Stimulated activated CD4-positive, alpha-beta T cell treated with anti-CD3 and anti-CD28 coated beads, Interleukin-12 subunit alpha, Interleukin-12 subunit beta, amount 100 ng/mL, for 48 hours (primary cell): ENCODE measurements at regions not wholly inside any gene's neighbourhood (a gene's known extent, or its start where the extent isn't known, plus 50 kb on each side); places are given as distances from the start of the nearest gene placed in this dataset.
"Not testable (repeated sequence)": the region's sequence is repeated elsewhere in the genome, so short reads cannot be mapped to it uniquely, and the experiment has no call there.

Experiments
- DNase-seq, 3 donors: peaks; one replicate each; pipeline ENCODE4 v3.0.0-alpha.2; 2020; ENCODE audit warnings: low read depth in 2 of 3, low spot score in 1 of 3

- no peak for DNase-seq
Observed at GRCh38 chrX:76996641-76997040, 450.5 kb upstream of the FGF16 start.

DNA sequence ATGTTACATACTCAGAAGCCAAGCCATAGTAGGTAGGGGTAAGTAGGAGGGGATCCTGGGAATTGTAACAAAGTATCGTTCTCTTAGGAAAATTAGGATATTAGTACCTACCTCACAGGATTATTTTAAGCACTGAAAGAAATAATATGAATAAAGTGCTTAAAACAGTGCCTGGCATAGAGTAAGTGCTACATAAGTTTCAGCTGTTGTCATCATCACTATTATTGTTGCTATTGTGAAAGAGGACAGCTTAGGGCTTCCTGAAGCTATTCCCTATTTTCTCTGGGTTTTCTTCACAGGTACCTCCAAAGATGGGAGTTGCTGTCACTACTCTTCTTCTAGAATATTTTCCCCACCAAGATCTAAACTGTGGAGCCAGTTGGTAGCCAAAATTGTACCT is 443.7 kb upstream of the FGF16 start:
- no peak for DNase-seq

DNA sequence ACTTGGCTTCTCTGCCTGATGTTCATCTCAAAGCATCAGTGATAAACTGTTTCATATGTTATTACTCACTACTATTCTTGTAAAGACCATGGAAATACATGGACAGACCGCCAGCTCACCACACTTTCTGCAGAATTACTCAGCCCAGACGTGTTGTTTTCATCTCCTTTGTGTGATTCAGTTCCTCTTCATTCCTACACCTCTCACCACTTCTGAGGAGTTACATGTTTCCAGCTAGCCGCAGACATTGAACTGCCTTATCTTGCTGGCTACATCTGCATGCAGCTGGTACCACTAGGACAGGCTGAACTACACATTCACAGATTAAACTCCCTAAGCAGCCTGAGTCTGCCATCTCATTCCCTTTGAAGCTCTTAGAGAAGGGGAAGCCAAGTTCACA is 443.2 kb upstream of the FGF16 start:
- peak; percentile 7 to 41 (median 33) for DNase-seq

GRCh38 chrX:77009691-77010090 is 437.5 kb upstream of the FGF16 start:
- no peak for DNase-seq

- no peak for DNase-seq
Observed at GRCh38 chrX:77014377-77015372, 432.5 kb upstream of the FGF16 start.

- no peak for DNase-seq
Observed at GRCh38 chrX:77017093-77017492, 430.1 kb upstream of the FGF16 start.

- not testable (repeated sequence) for DNase-seq
Observed at GRCh38 chrX:77046180-77046810, 400.9 kb upstream of the FGF16 start.

DNA sequence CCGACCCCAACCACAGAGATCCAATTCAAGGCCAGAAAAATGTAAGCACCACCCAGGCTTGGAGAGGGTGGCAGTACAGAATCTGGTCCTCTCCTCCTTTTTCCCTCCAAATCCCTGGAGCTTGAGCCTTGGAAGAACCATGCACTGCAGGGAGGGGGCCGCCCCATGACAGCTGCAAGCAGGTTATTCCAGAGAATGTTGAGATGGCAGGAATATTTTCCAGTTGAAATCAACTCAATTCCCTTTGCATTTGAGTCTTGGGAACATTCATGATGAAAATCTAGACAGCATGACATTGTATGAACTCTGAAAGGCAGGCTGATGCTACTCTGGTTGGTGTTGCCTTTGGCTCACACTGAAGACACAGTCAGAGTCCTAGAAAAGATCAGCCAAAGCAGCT is 386.6 kb upstream of the FGF16 start:
- DNase-seq, result no peak

DNA sequence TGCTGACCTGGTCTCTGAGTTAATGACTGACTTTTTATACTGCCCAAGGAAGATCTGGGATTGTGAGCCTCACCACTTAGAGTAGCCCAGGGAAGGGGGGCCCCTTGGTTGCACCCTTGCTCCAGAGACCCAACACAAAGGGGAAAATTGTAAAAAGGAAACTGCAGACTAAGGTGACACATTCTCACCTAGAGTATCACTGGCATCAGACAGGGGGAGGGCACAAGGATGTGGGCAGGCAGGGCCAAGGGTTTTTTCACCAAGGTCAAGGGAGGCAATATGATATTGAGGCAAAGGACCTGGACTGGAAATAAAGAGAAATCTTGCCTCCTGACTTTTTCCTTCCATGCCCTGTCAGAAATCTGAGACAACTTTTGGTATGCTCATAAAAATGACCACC is 386.2 kb upstream of the FGF16 start:
- DNase-seq, result no peak

DNA sequence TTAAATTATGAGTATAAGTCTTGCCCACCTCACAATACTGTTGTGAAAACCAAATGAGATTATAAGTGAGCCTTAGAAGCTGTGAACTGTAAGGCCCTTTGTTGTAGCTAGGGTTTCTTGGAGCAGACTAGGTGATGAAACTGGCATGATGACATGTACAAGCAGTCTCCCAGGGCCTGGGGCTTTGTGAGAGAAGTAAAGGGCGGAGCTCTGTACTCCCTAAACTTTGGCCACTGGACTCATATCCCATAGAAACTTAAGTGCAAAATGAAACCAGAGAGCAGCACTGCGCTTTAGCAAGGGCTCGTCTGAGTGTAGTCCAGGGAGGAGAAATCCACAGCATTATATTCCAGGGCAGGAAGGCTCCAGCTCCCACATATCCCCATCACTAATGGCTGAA is 385.6 kb upstream of the FGF16 start:
- no peak for DNase-seq

DNA sequence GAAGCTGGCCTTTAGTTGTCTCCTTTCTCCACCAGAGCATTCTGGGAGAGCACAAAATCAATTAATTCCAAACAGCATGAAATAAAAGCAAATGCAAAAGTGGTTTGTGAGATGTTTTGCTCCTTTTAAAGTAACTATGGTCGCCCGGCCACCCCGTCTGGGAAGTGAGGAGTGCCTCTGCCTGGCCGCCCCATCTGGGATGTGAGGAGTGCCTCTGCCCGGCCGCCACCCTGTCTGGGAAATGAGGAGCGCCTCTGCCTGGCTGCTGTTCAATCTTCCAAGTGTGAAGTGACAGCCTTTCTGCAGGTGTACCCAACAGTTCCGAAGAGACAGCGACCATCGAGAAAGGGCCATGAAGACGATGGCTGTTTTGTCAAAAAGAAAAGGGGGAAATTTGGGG is 381.3 kb upstream of the FGF16 start:
- DNase-seq, result no peak

DNA sequence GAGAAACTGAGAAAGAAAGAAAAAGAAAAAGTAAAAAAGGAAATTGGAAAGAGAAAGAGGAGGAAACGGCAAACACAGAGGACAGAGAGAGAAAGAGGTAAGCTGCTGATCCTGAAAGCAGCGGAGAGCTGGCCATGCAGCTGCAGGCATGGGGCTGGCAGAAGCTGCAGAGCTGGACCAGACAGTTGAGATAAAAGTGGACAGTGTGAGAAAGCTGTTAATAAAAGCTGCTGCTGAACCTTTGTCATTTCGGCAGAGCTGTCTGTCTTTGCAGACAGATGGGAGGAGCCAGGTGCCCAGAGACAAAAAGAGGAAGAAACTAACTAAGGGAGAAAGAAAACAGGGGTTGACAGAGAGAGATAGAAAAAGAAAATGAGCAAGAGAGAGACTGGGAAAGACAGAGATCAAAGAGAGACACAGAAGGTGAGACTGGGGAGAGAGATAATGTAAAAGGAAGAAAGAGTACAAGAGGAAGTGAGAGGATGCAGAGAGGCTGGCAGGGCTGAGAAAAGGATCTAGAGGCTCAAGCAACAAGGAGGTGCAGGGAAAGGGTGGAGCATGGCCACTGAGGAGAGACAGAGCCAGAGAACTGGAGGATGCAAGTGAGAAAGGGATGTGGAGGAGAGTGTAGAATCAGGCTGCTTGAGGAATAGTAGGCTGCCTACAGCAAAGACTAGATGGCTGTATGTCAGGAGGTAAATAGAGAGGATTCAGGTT is 376.8 kb upstream of the FGF16 start:
- DNase-seq, result no peak

- no peak for DNase-seq
Observed at GRCh38 chrX:77076896-77077295, 370.3 kb upstream of the FGF16 start.

- DNase-seq, result not testable (repeated sequence)
Observed at GRCh38 chrX:77081237-77081636, 366.0 kb upstream of the FGF16 start.

DNA sequence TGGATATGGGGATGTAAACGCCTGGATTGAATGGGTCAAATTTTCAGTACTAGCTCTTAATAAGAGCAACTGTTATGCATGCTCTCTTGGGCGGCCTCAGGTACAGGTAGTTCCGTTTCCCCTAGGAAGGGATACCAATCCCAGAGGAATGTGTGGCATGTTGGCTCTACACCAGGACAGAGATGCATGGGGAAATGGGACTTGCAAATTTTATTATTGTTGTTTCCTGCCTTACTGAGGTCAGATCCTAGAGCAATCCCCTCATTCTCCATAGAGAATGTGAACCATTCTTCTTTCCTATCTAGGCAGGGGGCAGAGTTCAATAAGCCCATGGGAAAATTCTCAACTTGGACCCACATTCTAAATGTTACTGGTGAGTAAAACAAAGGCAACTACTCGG is 361.8 kb upstream of the FGF16 start:
- no peak for DNase-seq

DNA sequence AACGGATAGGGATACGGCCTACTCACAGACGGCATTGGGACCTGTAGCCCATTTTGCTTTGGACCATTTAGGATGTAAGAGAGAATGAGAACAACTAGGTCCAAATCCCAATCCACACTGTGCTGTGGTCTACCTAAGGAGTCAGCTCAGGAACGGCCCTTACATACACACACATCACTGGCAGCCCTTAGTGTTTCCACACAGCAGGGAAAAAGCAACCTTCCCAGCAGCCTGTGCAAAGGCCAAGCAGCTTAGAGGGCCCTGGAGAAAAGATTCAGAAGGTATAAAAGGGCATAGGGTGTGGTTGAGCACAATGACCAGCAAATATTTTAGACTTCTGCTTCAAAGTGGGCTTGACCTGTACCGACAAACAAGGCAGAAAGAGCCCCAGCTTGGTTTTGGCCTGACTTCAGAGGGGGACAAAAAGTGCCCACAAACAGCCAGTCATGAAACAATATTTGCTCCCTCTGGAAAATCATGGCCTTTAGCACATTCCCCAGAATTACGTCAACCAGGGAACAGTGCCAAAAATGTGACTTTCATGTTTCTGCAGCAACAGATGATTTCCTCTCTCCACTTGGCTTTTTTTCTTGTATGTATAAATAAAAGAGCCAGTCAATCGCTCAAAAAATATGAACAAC is 359.5 kb upstream of the FGF16 start:
- DNase-seq, result no peak

DNA sequence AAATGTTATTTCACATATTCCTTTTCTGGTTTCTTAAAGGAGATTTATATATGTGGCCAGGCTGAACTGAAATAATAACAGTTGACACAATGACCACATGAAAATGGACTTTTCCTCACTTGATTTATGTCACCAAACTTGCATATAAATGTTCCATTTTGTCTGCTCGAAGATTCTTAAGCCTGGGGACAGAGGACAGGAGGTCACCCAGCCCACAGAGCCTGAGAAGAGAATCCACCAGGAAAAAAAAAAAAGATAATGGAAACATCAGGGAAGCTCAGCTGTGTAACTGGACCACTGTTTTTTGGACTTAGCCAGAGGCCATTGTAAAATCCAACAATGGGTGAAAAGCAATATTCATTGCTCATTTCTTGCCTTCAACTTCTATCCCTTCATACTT is 359.0 kb upstream of the FGF16 start:
- no peak for DNase-seq

GRCh38 chrX:77114501-77114900 is 332.7 kb upstream of the FGF16 start:
- no peak for DNase-seq

DNA sequence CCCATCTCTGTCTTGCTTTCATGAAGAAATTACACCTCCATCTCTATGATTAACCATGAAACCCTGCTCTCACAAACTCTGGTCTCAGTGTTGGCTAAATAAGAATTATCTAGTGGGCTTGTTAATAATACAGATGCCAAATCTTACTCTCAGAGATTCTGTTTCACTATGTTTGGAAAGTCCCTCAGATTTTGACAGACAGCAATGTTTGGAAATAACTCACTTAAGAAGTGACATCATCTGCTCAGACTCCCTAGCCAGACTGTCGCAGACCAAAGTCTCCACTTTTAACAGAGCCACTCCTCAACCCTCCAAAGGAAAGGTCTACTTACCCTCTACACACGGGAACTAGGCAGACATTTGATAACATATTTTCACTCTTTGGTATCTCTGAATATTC is 328.5 kb upstream of the FGF16 start:
- DNase-seq, result no peak

DNA sequence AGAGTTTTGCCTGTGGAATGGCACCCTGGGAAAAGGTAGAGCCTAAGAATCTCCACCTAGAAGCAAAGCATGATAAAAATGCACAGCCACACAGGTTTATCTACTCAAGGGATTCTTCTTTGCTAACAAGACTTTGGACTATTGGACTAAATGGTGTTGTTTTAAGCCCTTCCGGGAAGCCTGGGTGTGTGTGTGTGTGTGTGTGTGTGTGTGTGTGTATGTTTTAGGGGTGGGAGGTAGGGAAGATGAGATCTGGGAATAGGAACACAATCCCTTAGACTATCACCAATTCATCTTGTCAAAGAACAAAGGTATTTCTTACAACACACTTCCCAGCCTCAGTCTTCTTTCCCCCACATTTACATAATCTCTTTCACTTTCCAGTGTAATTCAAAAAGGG is 327.5 kb upstream of the FGF16 start:
- no peak for DNase-seq

GRCh38 chrX:77123917-77124316 is 323.3 kb upstream of the FGF16 start:
- not testable (repeated sequence) for DNase-seq
